Erythroblast (primary cell): ENCODE measurements at regions not wholly inside any gene's neighbourhood (a gene's known extent, or its start where the extent isn't known, plus 50 kb on each side); places are given as distances from the start of the nearest gene placed in this dataset.

Experiments
- GATA1 ChIP-seq: IDR thresholded peaks from 2 replicates; pipeline ENCODE4 v1.6.1; 2011; ENCODE audit warnings: low read depth, mild to moderate bottlenecking, control low read depth, low read length, moderate library complexity
- POLR2A ChIP-seq: IDR thresholded peaks from 2 replicates; pipeline ENCODE4 v1.6.1; 2011; ENCODE audit warnings: mild to moderate bottlenecking, low read length

GRCh38 chr18:57853864-57854263 lies 50.7 kb upstream of the ATP8B1 start:
- TF ChIP-seq POLR2A (no peak), GATA1 (no peak)
